Caco-2 (cell line): ENCODE measurements at regions not wholly inside any gene's neighbourhood (a gene's known extent, or its start where the extent isn't known, plus 50 kb on each side); places are given as distances from the start of the nearest gene placed in this dataset.

Source experiments
- BruUV-seq: library from RNA; stranded (reverse); fragments of 400-500 nt; replicated peaks from 2 replicates; lab custom pipeline; 2021; lab: Mats Ljungman, UMichigan
- CTCF ChIA-PET: fragments of 300-600 bp; sonication (Branson Sonifier 250); formaldehyde crosslinking; loops from one replicate; lab custom pipeline; 2022; ENCODE audit warnings: antibody characterized with exemption; lab: Charles Lee
- POLR2A ChIA-PET: fragments of 300-600 bp; sonication (Branson Sonifier 250); formaldehyde crosslinking; loops from one replicate; lab custom pipeline; 2022; ENCODE audit warnings: antibody characterized with exemption; lab: Charles Lee
- DNase-seq, 2 experiments: peaks; one replicate each; pipeline versions ENCODE4 v3.0.0 to v3.0.0-alpha.2; 2020 to 2022
- H3K27me3 ChIP-seq: replicated peaks from 2 replicates; pipeline ENCODE4 v1.6.0; 2011; ENCODE audit warnings: low read length; ENCODE audit not compliant: control insufficient read depth, insufficient read depth
- H3K36me3 ChIP-seq: 2 replicates; pipeline ENCODE4 v1.5.1; 2011; ENCODE audit warnings: low read length; ENCODE audit not compliant: control insufficient read depth, insufficient read depth
- H3K4me1 ChIP-seq: fragments of 250-450 bp; sonication (Bioruptor Pico); 2 replicates; pipeline ENCODE4 v1.5.1; 2020; ENCODE audit warnings: mild to moderate bottlenecking
- H3K4me3 ChIP-seq: 2 replicates; pipeline ENCODE4 v1.5.1; 2011; ENCODE audit warnings: low read depth, mild to moderate bottlenecking, control low read depth, low read length
- H3K9me3 ChIP-seq: fragments of 250-450 bp; sonication (Bioruptor Pico); 2 replicates; pipeline ENCODE4 v1.5.1; 2020; ENCODE audit warnings: mild to moderate bottlenecking, moderate library complexity
- H3K27ac Mint-ChIP-seq: one replicate; pipeline ENCODE4 v1.8.0; 2022; ENCODE audit warnings: mixed read lengths; ENCODE audit not compliant: unreplicated experiment
- H3K27me3 Mint-ChIP-seq: one replicate; pipeline ENCODE4 v1.8.0; 2022; ENCODE audit warnings: mixed read lengths; ENCODE audit not compliant: insufficient read depth, unreplicated experiment
- H3K36me3 Mint-ChIP-seq: one replicate; pipeline ENCODE4 v1.8.0; 2022; ENCODE audit warnings: mild to moderate bottlenecking, mixed read lengths; ENCODE audit not compliant: insufficient read depth, unreplicated experiment
- H3K4me1 Mint-ChIP-seq: one replicate; pipeline ENCODE4 v1.8.0; 2022; ENCODE audit warnings: low read depth, mixed read lengths; ENCODE audit not compliant: unreplicated experiment
- H3K4me3 Mint-ChIP-seq: one replicate; pipeline ENCODE4 v1.8.0; 2022; ENCODE audit warnings: mild to moderate bottlenecking, moderate library complexity, mixed read lengths; ENCODE audit not compliant: unreplicated experiment
- H3K9me3 Mint-ChIP-seq: one replicate; pipeline ENCODE4 v1.8.0; 2022; ENCODE audit warnings: mixed read lengths; ENCODE audit not compliant: unreplicated experiment
- intact Hi-C: fragments of 100-400 bp; cut with micrococcal nuclease; formaldehyde crosslinking; loops from one replicate; pipeline ENCODE4 v1.10.0; 2022; ENCODE audit not compliant: unreplicated experiment
- TF ChIP-seq, protein P1 (sequence below), 2 experiments: fragments of 200-600 bp in 1 of 2; IDR thresholded peaks; 1 replicate in 1 of 2; 2 replicates in 1 of 2; pipeline versions ENCODE4 v1.5.1 to v1.8.0; 2011 to 2022; ENCODE audit warnings: antibody characterized with exemption in 1 of 2, control low read depth in 1 of 2, inconsistent platforms in 1 of 2, low read depth in 1 of 2, low read length in 1 of 2, mild to moderate bottlenecking in 1 of 2, moderate library complexity in 1 of 2; ENCODE audit not compliant: insufficient read depth in 1 of 2, severe bottlenecking in 1 of 2, unreplicated experiment in 1 of 2

DNA sequence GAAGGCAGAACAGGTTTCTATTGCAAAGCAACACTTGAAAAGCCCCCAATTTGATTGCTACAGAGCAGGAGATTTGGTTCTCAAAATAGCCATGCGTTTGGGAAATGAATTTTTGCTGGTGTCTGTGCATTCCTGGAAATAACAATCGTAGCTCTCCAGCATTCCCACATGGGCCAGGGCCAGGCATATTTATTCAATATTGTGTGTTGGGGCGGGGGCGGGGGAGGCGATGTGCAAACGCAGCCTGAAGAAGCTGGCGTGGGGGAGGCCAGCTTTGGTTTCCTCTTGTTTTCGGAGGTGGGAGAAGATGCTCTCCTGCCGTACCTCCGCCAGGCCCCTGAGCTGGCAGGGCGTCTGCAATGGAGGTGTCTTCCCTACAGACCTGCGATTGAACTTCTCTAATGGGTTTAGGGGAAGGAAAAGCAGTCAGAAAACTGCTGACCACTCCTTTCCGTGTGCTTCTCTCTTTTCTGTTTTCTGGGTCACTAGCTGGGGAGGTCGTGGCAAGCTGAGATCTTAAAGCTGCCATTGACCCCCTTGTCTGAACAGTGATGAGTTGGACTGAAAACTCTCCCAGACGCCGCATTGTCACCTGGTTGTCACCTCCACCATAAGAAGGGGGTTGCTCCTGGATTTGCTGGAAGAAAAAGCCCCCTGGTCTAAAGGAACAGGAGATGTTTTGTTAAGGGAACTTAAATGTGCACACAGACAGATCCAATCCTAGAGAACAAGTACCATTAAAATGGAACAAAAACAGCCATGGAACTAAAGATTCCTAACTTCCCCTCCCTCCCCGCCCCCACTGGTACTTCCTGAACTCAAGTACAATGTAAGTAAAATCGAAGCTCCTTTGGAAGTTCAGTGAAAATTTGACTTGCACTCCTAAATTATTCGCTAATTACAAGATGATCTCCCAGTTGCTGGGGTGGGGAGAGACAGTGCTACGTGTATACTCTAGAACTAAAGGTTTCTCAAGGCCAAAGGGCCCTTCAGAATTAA is 56.4 kb upstream of the HABP2 start:
- no peaks in the 10 kb centered on the region for H3K9me3 Mint-ChIP-seq
- no peak for DNase-seq
- H3K27ac Mint-ChIP-seq: no peak overlapping the region
- TF ChIP-seq, protein P1, sequence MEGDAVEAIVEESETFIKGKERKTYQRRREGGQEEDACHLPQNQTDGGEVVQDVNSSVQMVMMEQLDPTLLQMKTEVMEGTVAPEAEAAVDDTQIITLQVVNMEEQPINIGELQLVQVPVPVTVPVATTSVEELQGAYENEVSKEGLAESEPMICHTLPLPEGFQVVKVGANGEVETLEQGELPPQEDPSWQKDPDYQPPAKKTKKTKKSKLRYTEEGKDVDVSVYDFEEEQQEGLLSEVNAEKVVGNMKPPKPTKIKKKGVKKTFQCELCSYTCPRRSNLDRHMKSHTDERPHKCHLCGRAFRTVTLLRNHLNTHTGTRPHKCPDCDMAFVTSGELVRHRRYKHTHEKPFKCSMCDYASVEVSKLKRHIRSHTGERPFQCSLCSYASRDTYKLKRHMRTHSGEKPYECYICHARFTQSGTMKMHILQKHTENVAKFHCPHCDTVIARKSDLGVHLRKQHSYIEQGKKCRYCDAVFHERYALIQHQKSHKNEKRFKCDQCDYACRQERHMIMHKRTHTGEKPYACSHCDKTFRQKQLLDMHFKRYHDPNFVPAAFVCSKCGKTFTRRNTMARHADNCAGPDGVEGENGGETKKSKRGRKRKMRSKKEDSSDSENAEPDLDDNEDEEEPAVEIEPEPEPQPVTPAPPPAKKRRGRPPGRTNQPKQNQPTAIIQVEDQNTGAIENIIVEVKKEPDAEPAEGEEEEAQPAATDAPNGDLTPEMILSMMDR (IDR thresholded peaks at IDR 0.05; ENCODE audit: insufficient read depth in 1 of 2, low read depth in 1 of 2, low read length in 1 of 2, severe bottlenecking in 1 of 2, unreplicated experiment in 1 of 2): no peak
- H3K27me3 ChIP-seq: no peaks in the 10 kb centered on the region
- H3K36me3 ChIP-seq: no peaks in the 10 kb centered on the region
- BruUV-seq: no TSS peak
- ChIA-PET POLR2A (no interaction called here), CTCF (no interaction called here)
- H3K4me1 ChIP-seq: no peaks in the 10 kb centered on the region
- no peaks in the 10 kb centered on the region for H3K36me3 Mint-ChIP-seq
- intact Hi-C loops: no loop called here
- no peak overlapping the region for H3K4me3 Mint-ChIP-seq
- H3K27me3 Mint-ChIP-seq: peaks cover 2% of the 10 kb centered on the region
- H3K9me3 ChIP-seq: no peaks in the 10 kb centered on the region
- H3K4me1 Mint-ChIP-seq: no peaks in the 10 kb centered on the region
- H3K4me3 ChIP-seq: no peak overlapping the region

DNA sequence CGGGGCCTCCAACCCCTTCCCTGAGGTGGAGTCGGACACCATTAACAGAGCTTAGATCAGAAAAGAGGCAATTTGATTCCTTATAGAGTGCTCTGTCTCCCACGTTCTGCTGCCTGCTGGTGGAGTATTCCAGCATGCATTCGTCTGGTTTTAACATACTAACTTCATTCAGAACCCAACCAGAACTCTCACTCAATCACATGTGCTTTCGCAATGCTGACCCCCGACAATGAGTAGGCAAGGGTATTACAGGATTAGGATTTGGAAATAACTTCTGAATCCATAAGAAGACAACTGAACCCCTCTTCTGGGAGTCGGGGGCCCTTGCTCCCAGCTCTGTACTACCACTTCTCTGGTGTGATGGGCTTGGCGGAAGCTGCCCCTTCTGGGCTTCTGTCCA is 55.7 kb upstream of the HABP2 start:
- no peak overlapping the region for H3K4me3 ChIP-seq
- POLR2A ChIA-PET: no interaction called here
- CTCF ChIA-PET: no interaction called here
- DNase-seq: no peak
- Mint-ChIP-seq H3K4me3 (no peak overlapping the region), H3K27me3 (peaks cover 2% of the 10 kb centered on the region), H3K9me3 (no peaks in the 10 kb centered on the region), H3K27ac (no peak overlapping the region), H3K36me3 (no peaks in the 10 kb centered on the region), H3K4me1 (no peaks in the 10 kb centered on the region)
- TF ChIP-seq, protein P1 (IDR thresholded peaks at IDR 0.05; ENCODE audit: insufficient read depth in 1 of 2, low read depth in 1 of 2, low read length in 1 of 2, severe bottlenecking in 1 of 2, unreplicated experiment in 1 of 2): no peak
- intact Hi-C loops: no loop called here
- H3K9me3 ChIP-seq: no peaks in the 10 kb centered on the region
- H3K4me1 ChIP-seq: no peaks in the 10 kb centered on the region
- no TSS peak for BruUV-seq
- H3K27me3 ChIP-seq: no peaks in the 10 kb centered on the region
- no peaks in the 10 kb centered on the region for H3K36me3 ChIP-seq

DNA sequence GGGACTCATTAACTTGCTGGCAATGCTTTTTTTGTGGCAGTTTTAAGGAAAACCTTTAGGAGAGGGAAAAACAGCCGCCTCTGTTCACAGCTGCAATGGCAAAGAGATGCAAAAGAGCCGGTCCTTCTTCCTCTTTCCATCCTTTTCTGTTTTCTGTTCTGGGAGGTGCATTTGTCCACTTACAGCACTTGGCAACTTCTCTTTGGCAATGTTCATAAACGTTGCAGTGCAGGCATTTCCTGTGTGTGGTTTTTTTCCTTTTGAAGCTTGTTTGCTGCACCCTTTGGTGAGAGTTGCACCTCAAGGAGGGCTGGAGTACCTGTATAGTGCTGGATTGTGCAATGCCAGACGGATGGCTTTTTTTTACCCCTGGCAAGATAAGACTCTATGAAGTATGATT is 53.9 kb upstream of the HABP2 start:
- Mint-ChIP-seq H3K36me3 (no peaks in the 10 kb centered on the region), H3K4me3 (no peak overlapping the region)
- POLR2A ChIA-PET: no interaction called here

More for the DNA sequence above, 53.9 kb upstream of the HABP2 start:
- Histone ChIP-seq H3K4me1 (no peaks in the 10 kb centered on the region), H3K27me3 (no peaks in the 10 kb centered on the region), H3K36me3 (no peaks in the 10 kb centered on the region), H3K9me3 (no peaks in the 10 kb centered on the region), H3K4me3 (no peak overlapping the region)
- no TSS peak for BruUV-seq
- Mint-ChIP-seq H3K4me1 (no peaks in the 10 kb centered on the region), H3K27ac (no peak overlapping the region), H3K27me3 (peaks cover 7% of the 10 kb centered on the region), H3K9me3 (no peaks in the 10 kb centered on the region)
- intact Hi-C loops: no loop called here
- no peak for DNase-seq
- TF ChIP-seq, protein P1 (IDR thresholded peaks at IDR 0.05; ENCODE audit: insufficient read depth in 1 of 2, low read depth in 1 of 2, low read length in 1 of 2, severe bottlenecking in 1 of 2, unreplicated experiment in 1 of 2): no peak
- CTCF ChIA-PET: no interaction called here
